DND-41 (cell line): ENCODE measurements at regions not wholly inside any gene's neighbourhood (a gene's known extent, or its start where the extent isn't known, plus 50 kb on each side); places are given as distances from the start of the nearest gene placed in this dataset.

Experiments
- EZH2 ChIP-seq: IDR thresholded peaks from 3 replicates; pipeline ENCODE4 v1.6.1; 2012; ENCODE audit warnings: borderline replicate concordance, low read depth, mild to moderate bottlenecking, moderate library complexity, low read length, inconsistent platforms; ENCODE audit not compliant: severe bottlenecking
- TF ChIP-seq, protein P1 (sequence below): IDR thresholded peaks from 2 replicates; pipeline ENCODE4 v1.5.1; 2012; ENCODE audit warnings: borderline replicate concordance, low read length, moderate library complexity, mild to moderate bottlenecking; ENCODE audit not compliant: poor library complexity, severe bottlenecking; ENCODE audit errors: extremely low read depth

DNA sequence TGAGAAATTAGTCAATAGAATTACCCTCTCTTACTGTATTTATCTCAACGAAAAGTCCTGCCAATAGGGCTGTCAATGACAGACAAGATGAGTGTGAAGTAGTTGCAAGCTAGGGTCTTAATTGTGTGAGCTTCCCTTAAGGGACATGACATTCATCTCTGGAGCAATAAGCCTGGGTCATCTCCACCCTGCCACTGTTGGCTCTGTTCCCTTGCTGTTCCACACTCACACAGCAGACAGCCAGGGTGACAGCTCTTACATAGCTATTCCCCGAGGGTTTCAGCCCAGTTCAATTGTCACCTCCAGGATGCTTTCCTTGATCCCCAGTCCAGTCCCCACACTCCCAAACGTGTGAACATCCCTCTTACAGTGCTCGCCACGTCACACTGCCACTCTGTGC is 215.0 kb downstream of the NXPE2 start:
- TF ChIP-seq, protein P1, sequence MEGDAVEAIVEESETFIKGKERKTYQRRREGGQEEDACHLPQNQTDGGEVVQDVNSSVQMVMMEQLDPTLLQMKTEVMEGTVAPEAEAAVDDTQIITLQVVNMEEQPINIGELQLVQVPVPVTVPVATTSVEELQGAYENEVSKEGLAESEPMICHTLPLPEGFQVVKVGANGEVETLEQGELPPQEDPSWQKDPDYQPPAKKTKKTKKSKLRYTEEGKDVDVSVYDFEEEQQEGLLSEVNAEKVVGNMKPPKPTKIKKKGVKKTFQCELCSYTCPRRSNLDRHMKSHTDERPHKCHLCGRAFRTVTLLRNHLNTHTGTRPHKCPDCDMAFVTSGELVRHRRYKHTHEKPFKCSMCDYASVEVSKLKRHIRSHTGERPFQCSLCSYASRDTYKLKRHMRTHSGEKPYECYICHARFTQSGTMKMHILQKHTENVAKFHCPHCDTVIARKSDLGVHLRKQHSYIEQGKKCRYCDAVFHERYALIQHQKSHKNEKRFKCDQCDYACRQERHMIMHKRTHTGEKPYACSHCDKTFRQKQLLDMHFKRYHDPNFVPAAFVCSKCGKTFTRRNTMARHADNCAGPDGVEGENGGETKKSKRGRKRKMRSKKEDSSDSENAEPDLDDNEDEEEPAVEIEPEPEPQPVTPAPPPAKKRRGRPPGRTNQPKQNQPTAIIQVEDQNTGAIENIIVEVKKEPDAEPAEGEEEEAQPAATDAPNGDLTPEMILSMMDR: no peak
- TF ChIP-seq EZH2: no peak
